Loucy (cell line): ENCODE measurements at regions not wholly inside any gene's neighbourhood (a gene's known extent, or its start where the extent isn't known, plus 50 kb on each side); places are given as distances from the start of the nearest gene placed in this dataset.

ENCODE experiments used
- H2AFZ ChIP-seq: fragments of 200-600 bp; sonication (generic); 2 replicates; pipeline ENCODE4 v1.6.0; 2016; ENCODE audit warnings: antibody characterized with exemption, mild to moderate bottlenecking, low read length, moderate library complexity
- H3F3A ChIP-seq: fragments of 200-600 bp; 2 replicates; pipeline ENCODE4 v1.6.0; 2016; ENCODE audit warnings: antibody characterized with exemption, low read depth, mild to moderate bottlenecking
- H3K27me3 ChIP-seq: fragments of 200-600 bp; sonication (generic); 2 replicates; pipeline ENCODE4 v1.6.1; 2014; ENCODE audit warnings: low read length, mild to moderate bottlenecking; ENCODE audit not compliant: insufficient read depth, poor library complexity, severe bottlenecking
- H3K36me3 ChIP-seq: fragments of 200-600 bp; sonication (generic); 2 replicates; pipeline ENCODE4 v1.6.1; 2016; ENCODE audit warnings: low read length; ENCODE audit not compliant: insufficient read depth
- H3K4me1 ChIP-seq: fragments of 200-600 bp; sonication (generic); 2 replicates; pipeline ENCODE4 v1.5.1; 2014; ENCODE audit warnings: low read length, mild to moderate bottlenecking; ENCODE audit not compliant: insufficient read depth, poor library complexity, severe bottlenecking
- H3K4me2 ChIP-seq: fragments of 200-600 bp; sonication (generic); 2 replicates; pipeline ENCODE4 v1.6.0; 2014; ENCODE audit warnings: antibody characterized with exemption, low read length, low read depth, mild to moderate bottlenecking; ENCODE audit not compliant: poor library complexity, severe bottlenecking
- H3K4me3 ChIP-seq: fragments of 200-600 bp; sonication (generic); 2 replicates; pipeline ENCODE4 v1.5.1; 2014; ENCODE audit warnings: low read length, mild to moderate bottlenecking, mixed read lengths; ENCODE audit not compliant: poor library complexity, severe bottlenecking
- H3K79me2 ChIP-seq: fragments of 200-600 bp; sonication (generic); 2 replicates; pipeline ENCODE4 v1.6.1; 2014; ENCODE audit warnings: low read length; ENCODE audit not compliant: insufficient read depth
- H3K9ac ChIP-seq: fragments of 200-600 bp; sonication (generic); 2 replicates; pipeline ENCODE4 v1.6.0; 2014; ENCODE audit warnings: mild to moderate bottlenecking, low read depth, low read length, moderate library complexity; ENCODE audit not compliant: poor library complexity, severe bottlenecking
- H3K9me2 ChIP-seq: fragments of 200-600 bp; sonication (generic); replicated peaks from 2 replicates; pipeline ENCODE4 v1.6.1; 2016; ENCODE audit warnings: low read depth, low read length, mixed read lengths
- H3K9me3 ChIP-seq: fragments of 200-600 bp; sonication (generic); 2 replicates; pipeline ENCODE4 v1.6.1; 2014; ENCODE audit warnings: mild to moderate bottlenecking, antibody characterized with exemption, low read length, low read depth; ENCODE audit not compliant: insufficient read depth
- H4K20me1 ChIP-seq: fragments of 200-600 bp; sonication (generic); 2 replicates; pipeline ENCODE4 v1.6.0; 2014; ENCODE audit warnings: antibody characterized with exemption, low read length, mild to moderate bottlenecking; ENCODE audit not compliant: insufficient read depth, poor library complexity, severe bottlenecking
- CTCF ChIP-seq: fragments of 200-600 bp; sonication (generic); conservative IDR thresholded peaks from 2 replicates; pipeline ENCODE4 v1.5.1; 2014; ENCODE audit warnings: mild to moderate bottlenecking, antibody characterized with exemption, low read length
- EZH2phosphoT487 ChIP-seq: fragments of 200-600 bp; IDR thresholded peaks from 2 replicates; pipeline ENCODE4 v1.6.1; 2018; ENCODE audit warnings: antibody characterized with exemption, mild to moderate bottlenecking, moderate library complexity, borderline replicate concordance

GRCh38 chr4:27930291-27930690 is 1069.7 kb downstream of the STIM2 start:
- Histone ChIP-seq H3F3A (no peaks in the 10 kb centered on the region), H3K9me3 (no peaks in the 10 kb centered on the region)
- TF ChIP-seq CTCF (no peak), EZH2phosphoT487 (no peak)

GRCh38 chr4:27930976-27931375 is 1070.3 kb downstream of the STIM2 start:
- Histone ChIP-seq H2AFZ (no peak overlapping the region), H3K9me3 (no peaks in the 10 kb centered on the region), H3K79me2 (no peaks in the 10 kb centered on the region), H3K4me1 (no peaks in the 10 kb centered on the region), H4K20me1 (no peaks in the 10 kb centered on the region), H3K4me3 (no peak overlapping the region), H3K9ac (no peak overlapping the region), H3K9me2 (no peaks in the 10 kb centered on the region), H3K36me3 (no peaks in the 10 kb centered on the region), H3K4me2 (no peak overlapping the region), H3F3A (no peaks in the 10 kb centered on the region), H3K27me3 (no peaks in the 10 kb centered on the region)
- TF ChIP-seq EZH2phosphoT487 (no peak), CTCF (no peak)

More at GRCh38 chr4:27930291-27930690, 1069.7 kb downstream of the STIM2 start:
- Histone ChIP-seq H3K27me3 (no peaks in the 10 kb centered on the region), H3K4me1 (no peaks in the 10 kb centered on the region), H3K9me2 (no peaks in the 10 kb centered on the region), H3K36me3 (no peaks in the 10 kb centered on the region), H3K4me2 (no peak overlapping the region), H3K79me2 (no peaks in the 10 kb centered on the region), H3K4me3 (no peak overlapping the region), H2AFZ (no peak overlapping the region), H4K20me1 (no peaks in the 10 kb centered on the region), H3K9ac (no peak overlapping the region)

- H3K4me1 ChIP-seq: no peaks in the 10 kb centered on the region
- no peaks in the 10 kb centered on the region for H3K27me3 ChIP-seq
- TF ChIP-seq EZH2phosphoT487: no peak
- no peak for TF ChIP-seq CTCF
- no peaks in the 10 kb centered on the region for H3F3A ChIP-seq
- H2AFZ ChIP-seq: no peak overlapping the region
- H3K79me2 ChIP-seq: no peaks in the 10 kb centered on the region
- H3K4me3 ChIP-seq: no peak overlapping the region
- H3K9me3 ChIP-seq: no peaks in the 10 kb centered on the region
- H3K9ac ChIP-seq: no peak overlapping the region
- H3K9me2 ChIP-seq: no peaks in the 10 kb centered on the region
- H3K4me2 ChIP-seq: no peak overlapping the region
- no peaks in the 10 kb centered on the region for H3K36me3 ChIP-seq
- no peaks in the 10 kb centered on the region for H4K20me1 ChIP-seq
Measured at GRCh38 chr4:27931584-27931983, 1070.9 kb downstream of the STIM2 start.
